SK-N-SH (cell line): ENCODE measurements at regions not wholly inside any gene's neighbourhood (a gene's known extent, or its start where the extent isn't known, plus 50 kb on each side); places are given as distances from the start of the nearest gene placed in this dataset.

Source experiments
- CTCF ChIP-seq: fragments of 200-600 bp; sonication (generic); IDR thresholded peaks from 2 replicates; pipeline ENCODE4 v1.6.1; 2017; ENCODE audit warnings: antibody characterized with exemption, mild to moderate bottlenecking, moderate library complexity
- POLR2AphosphoS5 ChIP-seq: IDR thresholded peaks from 2 replicates; pipeline ENCODE4 v1.6.1; 2012; ENCODE audit warnings: low read depth, low read length
- SIN3A ChIP-seq: IDR thresholded peaks from 2 replicates; pipeline ENCODE4 v1.6.1; 2012; ENCODE audit warnings: low read depth, mild to moderate bottlenecking, low read length, moderate library complexity, borderline replicate concordance
- YY1 ChIP-seq: IDR thresholded peaks from 2 replicates; pipeline ENCODE4 v1.4.0; 2012; ENCODE audit warnings: low read depth, mild to moderate bottlenecking
- TF ChIP-seq, protein P1 (sequence below): IDR thresholded peaks from 2 replicates; pipeline ENCODE4 v1.4.0; 2012; ENCODE audit warnings: low read depth
- TF ChIP-seq, protein P2 (sequence below): fragments of 150-350 bp; IDR thresholded peaks from 2 replicates; pipeline ENCODE4 v1.6.1; 2017; ENCODE audit warnings: antibody characterized with exemption, low read length, low read depth, borderline replicate concordance

DNA sequence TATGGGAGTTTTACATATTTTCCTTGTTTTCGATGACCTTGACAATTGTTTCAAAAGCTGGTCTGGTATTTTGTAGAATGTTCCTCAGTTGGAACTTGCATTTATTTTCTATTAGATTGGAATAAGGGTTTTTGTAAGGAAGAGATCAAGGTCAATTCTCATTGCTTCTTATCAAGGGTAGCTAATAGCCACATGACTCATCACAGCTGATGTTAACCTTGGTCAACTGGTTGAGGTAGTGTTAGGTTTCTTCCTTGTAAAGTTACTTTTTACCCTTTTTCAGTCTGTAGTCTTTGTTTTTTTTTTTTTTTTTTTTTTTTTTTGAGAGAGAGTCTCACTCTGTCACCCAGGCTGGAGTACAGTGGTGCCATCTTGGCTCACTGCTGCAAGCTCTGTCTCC, 257.2 kb downstream of the SNCA start:
- no peak for TF ChIP-seq POLR2AphosphoS5
- TF ChIP-seq, protein P1, sequence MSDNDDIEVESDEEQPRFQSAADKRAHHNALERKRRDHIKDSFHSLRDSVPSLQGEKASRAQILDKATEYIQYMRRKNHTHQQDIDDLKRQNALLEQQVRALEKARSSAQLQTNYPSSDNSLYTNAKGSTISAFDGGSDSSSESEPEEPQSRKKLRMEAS, result no peak
- no peak for TF ChIP-seq CTCF
- TF ChIP-seq YY1, result no peak
- TF ChIP-seq, protein P2, sequence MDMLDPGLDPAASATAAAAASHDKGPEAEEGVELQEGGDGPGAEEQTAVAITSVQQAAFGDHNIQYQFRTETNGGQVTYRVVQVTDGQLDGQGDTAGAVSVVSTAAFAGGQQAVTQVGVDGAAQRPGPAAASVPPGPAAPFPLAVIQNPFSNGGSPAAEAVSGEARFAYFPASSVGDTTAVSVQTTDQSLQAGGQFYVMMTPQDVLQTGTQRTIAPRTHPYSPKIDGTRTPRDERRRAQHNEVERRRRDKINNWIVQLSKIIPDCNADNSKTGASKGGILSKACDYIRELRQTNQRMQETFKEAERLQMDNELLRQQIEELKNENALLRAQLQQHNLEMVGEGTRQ, result no peak
- no peak for TF ChIP-seq SIN3A
